ENCODE measurements at regions not wholly inside any gene's neighbourhood (a gene's known extent, or its start where the extent isn't known, plus 50 kb on each side); places are given as distances from the start of the nearest gene placed in this dataset.

GRCh38 chr4:152117054-152117453, 356.2 kb upstream of the GATB start (continued):
- TF ChIP-seq POLR2AphosphoS5 (IDR thresholded peaks at IDR 0.05; ENCODE audit: low read depth, low read length) (no peak), RAD21 (IDR thresholded peaks at IDR 0.05; ENCODE audit: low read depth) (no peak), FOSL1 (IDR thresholded peaks at IDR 0.05; ENCODE audit: low read depth) (no peak), ATF3 (IDR thresholded peaks at IDR 0.05) (no peak), JUND (IDR thresholded peaks at IDR 0.05) (no peak), ZNF274 (IDR thresholded peaks at IDR 0.05; ENCODE audit: low read depth, low read length) (no peak)

- ChIA-PET RAD21 (ENCODE audit: low non-redundant PET in 1 of 2, low total read pairs in 2 of 2, uncharacterized antibody in 2 of 2, unreplicated experiment in 2 of 2) (no interaction called here), CTCF (no interaction called here), POLR2A (no interaction called here)
- no peak for DNase-seq (ENCODE audit: low read depth, low spot score)
- intact Hi-C loops (cut with micrococcal nuclease) = no loop called here
- Histone ChIP-seq H3K9ac (ENCODE audit: low read length) (no peak overlapping the region), H3K4me3 (replicated peaks in 1 of 2; ENCODE audit: low read depth in 1 of 2, low read length in 2 of 2) (no peak overlapping the region), H3K9me2 (ENCODE audit: insufficient read depth) (no peaks in the 10 kb centered on the region), H4K20me1 (ENCODE audit: insufficient read depth) (no peaks in the 10 kb centered on the region), H3K79me2 (ENCODE audit: insufficient read depth, low read length) (no peaks in the 10 kb centered on the region), H3K27ac (ENCODE audit: low read depth, low read length) (no peak overlapping the region), H3K4me2 (ENCODE audit: low read length) (no peak overlapping the region), H3K4me1 (ENCODE audit: control insufficient read depth in 1 of 2, insufficient read depth in 2 of 2, low read length in 2 of 2) (no peaks in the 10 kb centered on the region; a peak in 1 of 4 replicates), H3K27me3 (ENCODE audit: insufficient read depth, low read length) (no peaks in the 10 kb centered on the region), H2AFZ (ENCODE audit: low read depth, low read length, poor library complexity, severe bottlenecking) (no peak overlapping the region), H3K36me3 (ENCODE audit: control insufficient read depth in 1 of 2, insufficient read depth in 2 of 2, low read length in 2 of 2) (no peaks in the 10 kb centered on the region), H3K9me3 (ENCODE audit: control insufficient read depth in 1 of 2, insufficient read depth in 1 of 2, low read depth in 1 of 2, low read length in 2 of 2) (no peaks in the 10 kb centered on the region)
- no peak for TF ChIP-seq CBX3 (IDR thresholded peaks at IDR 0.05; ENCODE audit: low read depth)
- no peak for TF ChIP-seq POLR2A (IDR thresholded peaks at IDR 0.05; ENCODE audit: borderline replicate concordance, extremely low read depth, insufficient read depth, insufficient read length)
- no peak for TF ChIP-seq TCF7L2 (IDR thresholded peaks at IDR 0.05; ENCODE audit: borderline replicate concordance, extremely low read depth, insufficient read depth, insufficient read length)
- no peak for TF ChIP-seq ZBTB33 (IDR thresholded peaks at IDR 0.05; ENCODE audit: extremely low read depth, insufficient replicate concordance, low read length)
- TF ChIP-seq JUND (IDR thresholded peaks at IDR 0.05) = no peak
- no peak for TF ChIP-seq SIN3A (IDR thresholded peaks at IDR 0.05; ENCODE audit: low read depth)
- TF ChIP-seq RAD21 (IDR thresholded peaks at IDR 0.05; ENCODE audit: low read depth) = no peak
- TF ChIP-seq MAX (IDR thresholded peaks at IDR 0.05) = no peak
- BruUV-seq (replicated peaks) = no TSS peak
- no peak for ATAC-seq
Observed at GRCh38 chr4:152115794-152116193, 355.0 kb upstream of the GATB start.
